ENCODE measurements at regions not wholly inside any gene's neighbourhood (a gene's known extent, or its start where the extent isn't known, plus 50 kb on each side); places are given as distances from the start of the nearest gene placed in this dataset.

GRCh38 chr14:64639340-64639821, 64.8 kb upstream of the PLEKHG3 start:
- Mint-ChIP-seq H3K4me3 (no peak overlapping the region), H3K27ac (no peak overlapping the region), H3K27me3 (peaks cover 27% of the 10 kb centered on the region), H3K9me3 (no peaks in the 10 kb centered on the region), H3K36me3 (ENCODE audit: low read depth) (no peaks in the 10 kb centered on the region), H3K4me1 (peaks cover 4% of the 10 kb centered on the region)
- DNase-seq = no peak
- ChIA-PET CTCF (interaction anchor here (1.0 kb wide), 1 partner anchor 9 kb away, joined by 3 read pairs; no protein-coding TSS in a partner anchor), POLR2A (no interaction called here)

- DNase-seq = no peak
- no peaks in the 10 kb centered on the region for H3K9me3 Mint-ChIP-seq
- CTCF ChIA-PET = interaction anchor here (1.0 kb wide), 1 partner anchor 124 kb away, joined by 3 read pairs; no protein-coding TSS in a partner anchor
- no peaks in the 10 kb centered on the region for H3K36me3 Mint-ChIP-seq (ENCODE audit: low read depth)
- H3K4me3 Mint-ChIP-seq = no peak overlapping the region
- H3K27me3 Mint-ChIP-seq = peaks cover 27% of the 10 kb centered on the region
- H3K27ac Mint-ChIP-seq = no peak overlapping the region
- POLR2A ChIA-PET = no interaction called here
- H3K4me1 Mint-ChIP-seq = peaks cover 4% of the 10 kb centered on the region
Observed at GRCh38 chr14:64640839-64641238, 63.4 kb upstream of the PLEKHG3 start.

- Mint-ChIP-seq H3K27ac (no peak overlapping the region), H3K27me3 (peaks cover 30% of the 10 kb centered on the region), H3K36me3 (ENCODE audit: low read depth) (no peaks in the 10 kb centered on the region), H3K9me3 (no peaks in the 10 kb centered on the region), H3K4me1 (peaks cover 2% of the 10 kb centered on the region), H3K4me3 (no peak overlapping the region)
- CTCF ChIA-PET = interaction anchor here (0.6 kb wide), 1 partner anchor 1124 kb away, joined by 3 read pairs; no protein-coding TSS in a partner anchor
- DNase-seq = no peak
- POLR2A ChIA-PET = no interaction called here
Observed at GRCh38 chr14:64641760-64642159, 62.5 kb upstream of the PLEKHG3 start.

DNA sequence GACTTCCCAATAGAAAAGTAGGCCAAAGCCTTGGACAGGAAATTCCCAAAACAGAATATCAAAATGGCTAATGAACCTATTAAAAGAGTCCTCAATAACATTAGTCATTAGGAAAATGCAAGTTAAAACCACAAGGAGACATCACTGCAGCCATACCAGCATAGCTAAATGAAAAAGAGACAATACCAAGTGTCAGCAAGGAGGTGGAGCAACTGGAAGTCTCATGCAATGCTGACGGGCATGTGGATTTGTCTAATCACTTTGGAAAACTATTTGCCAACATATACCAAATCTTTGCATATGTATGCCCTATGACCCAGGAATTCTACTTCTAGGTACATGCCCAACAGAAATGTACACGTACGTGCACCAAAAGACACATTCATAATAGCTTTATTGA, 60.5 kb upstream of the PLEKHG3 start:
- no peak overlapping the region for H3K4me3 Mint-ChIP-seq
- H3K9me3 Mint-ChIP-seq = no peaks in the 10 kb centered on the region
- POLR2A ChIA-PET = no interaction called here
- no peaks in the 10 kb centered on the region for H3K4me1 Mint-ChIP-seq
- DNase-seq = no peak
- no peaks in the 10 kb centered on the region for H3K36me3 Mint-ChIP-seq (ENCODE audit: low read depth)
- no peak overlapping the region for H3K27ac Mint-ChIP-seq
- CTCF ChIA-PET = interaction anchor here (1.4 kb wide), 1 partner anchor 11 kb away, joined by 3 read pairs; no protein-coding TSS in a partner anchor
- H3K27me3 Mint-ChIP-seq = peaks cover 21% of the 10 kb centered on the region

GRCh38 chr14:64644629-64645028, 59.6 kb upstream of the PLEKHG3 start:
- Mint-ChIP-seq H3K4me3 (no peak overlapping the region), H3K4me1 (no peaks in the 10 kb centered on the region), H3K36me3 (ENCODE audit: low read depth) (no peaks in the 10 kb centered on the region), H3K9me3 (no peaks in the 10 kb centered on the region), H3K27me3 (peaks cover 21% of the 10 kb centered on the region), H3K27ac (no peak overlapping the region)
- no peak for DNase-seq
- ChIA-PET CTCF (interaction anchor here (1.4 to 1.9 kb wide), 2 partner anchors 8 to 10 kb away, joined by 3 to 4 read pairs; no protein-coding TSS in a partner anchor), POLR2A (no interaction called here)

- no peak overlapping the region for H3K27ac Mint-ChIP-seq
- no peaks in the 10 kb centered on the region for H3K36me3 Mint-ChIP-seq (ENCODE audit: low read depth)
- no peak for DNase-seq
- ChIA-PET POLR2A (no interaction called here), CTCF (interaction anchor here (1.9 kb wide), 1 partner anchor 9 kb away, joined by 4 read pairs; no protein-coding TSS in a partner anchor)
- H3K4me3 Mint-ChIP-seq = no peak overlapping the region
- peaks cover 21% of the 10 kb centered on the region for H3K27me3 Mint-ChIP-seq
- no peaks in the 10 kb centered on the region for H3K4me1 Mint-ChIP-seq
- H3K9me3 Mint-ChIP-seq = no peaks in the 10 kb centered on the region
Observed at GRCh38 chr14:64645220-64645892, 58.9 kb upstream of the PLEKHG3 start.

DNA sequence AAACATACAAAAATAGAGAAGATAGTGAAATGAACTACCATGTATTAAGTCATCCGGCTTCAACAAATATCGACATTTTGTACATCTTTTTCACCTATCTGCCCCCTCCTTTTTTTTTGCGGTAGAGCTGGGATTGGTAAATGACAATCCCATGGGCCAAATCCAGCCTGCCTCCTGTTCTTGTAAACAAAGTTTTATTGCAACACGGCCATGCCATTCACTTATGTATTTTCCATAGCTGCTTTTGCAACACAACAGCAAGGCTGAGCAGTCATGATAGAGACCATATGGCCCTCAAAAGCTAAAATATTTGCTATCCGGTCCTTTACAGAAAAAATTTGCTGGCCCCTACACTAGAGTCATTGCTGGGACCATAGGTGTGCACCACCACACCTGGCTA, 58.1 kb upstream of the PLEKHG3 start:
- Mint-ChIP-seq H3K4me3 (no peak overlapping the region), H3K36me3 (ENCODE audit: low read depth) (no peaks in the 10 kb centered on the region), H3K27me3 (peaks cover 17% of the 10 kb centered on the region), H3K27ac (no peak overlapping the region), H3K9me3 (no peaks in the 10 kb centered on the region), H3K4me1 (no peaks in the 10 kb centered on the region)
- DNase-seq = no peak
- ChIA-PET CTCF (interaction anchor here (1.9 kb wide), 1 partner anchor 9 kb away, joined by 4 read pairs; no protein-coding TSS in a partner anchor), POLR2A (no interaction called here)

DNA sequence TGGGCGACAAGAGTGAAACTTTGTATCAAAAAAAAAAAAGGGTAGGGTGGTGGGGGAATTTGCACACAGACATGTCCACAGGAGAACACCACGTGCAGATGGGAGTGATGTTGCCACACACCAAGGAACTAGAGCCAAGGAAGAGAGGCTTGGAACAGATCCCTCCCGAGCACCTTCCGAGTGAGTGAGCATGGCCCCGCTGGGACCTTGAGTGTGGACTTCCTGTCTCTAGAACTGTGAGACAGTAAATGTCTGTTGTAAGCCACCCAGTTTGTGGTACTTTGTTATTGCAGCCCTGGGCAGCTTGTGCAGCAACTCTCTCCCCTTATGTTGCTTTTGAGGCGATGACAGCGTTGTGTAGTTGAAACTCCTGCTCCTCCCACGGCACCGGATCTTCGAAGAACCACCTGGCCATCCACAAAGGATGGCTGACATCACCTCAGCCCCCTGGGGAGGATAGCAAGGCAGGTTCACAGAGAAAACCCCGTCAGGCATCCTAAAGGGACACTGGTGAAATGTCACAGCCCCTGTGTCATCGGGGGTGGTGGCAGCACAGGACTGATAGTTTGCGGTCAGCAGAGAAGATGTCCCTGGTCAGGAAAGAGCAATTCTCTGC, 54.7 kb upstream of the PLEKHG3 start:
- H3K27ac Mint-ChIP-seq = no peak overlapping the region
- H3K4me3 Mint-ChIP-seq = no peak overlapping the region
- no peak for DNase-seq
- H3K4me1 Mint-ChIP-seq = peaks cover 6% of the 10 kb centered on the region
- peaks cover 9% of the 10 kb centered on the region for H3K27me3 Mint-ChIP-seq
- ChIA-PET CTCF (no interaction called here), POLR2A (no interaction called here)
- H3K36me3 Mint-ChIP-seq (ENCODE audit: low read depth) = no peaks in the 10 kb centered on the region
- no peaks in the 10 kb centered on the region for H3K9me3 Mint-ChIP-seq

DNA sequence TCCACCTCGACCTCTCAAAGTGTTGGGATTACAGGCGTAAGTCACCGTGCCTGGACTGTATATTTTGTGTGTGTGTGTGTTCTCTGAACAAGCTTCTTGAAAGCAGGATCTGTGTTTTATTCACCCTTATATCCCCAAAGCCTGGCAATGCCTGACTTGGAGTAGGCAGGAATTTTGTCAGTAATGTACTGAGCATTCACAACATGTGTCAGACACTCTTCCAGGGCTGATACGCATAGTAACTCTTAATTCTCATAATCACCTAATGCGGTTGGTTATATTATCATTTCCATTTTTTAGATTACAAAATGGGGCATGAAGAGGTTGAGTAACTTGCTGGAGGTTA, 50.4 kb upstream of the PLEKHG3 start:
- H3K9me3 Mint-ChIP-seq = no peaks in the 10 kb centered on the region
- peaks cover 12% of the 10 kb centered on the region for H3K27me3 Mint-ChIP-seq
- POLR2A ChIA-PET = no interaction called here
- no peak for DNase-seq
- no peak overlapping the region for H3K27ac Mint-ChIP-seq
- no peaks in the 10 kb centered on the region for H3K36me3 Mint-ChIP-seq (ENCODE audit: low read depth)
- H3K4me3 Mint-ChIP-seq = no peak overlapping the region
- peaks cover 12% of the 10 kb centered on the region for H3K4me1 Mint-ChIP-seq
- CTCF ChIA-PET = interaction anchor here (1.1 kb wide), 1 partner anchor 26 kb away, joined by 3 read pairs; no protein-coding TSS in a partner anchor

DNA sequence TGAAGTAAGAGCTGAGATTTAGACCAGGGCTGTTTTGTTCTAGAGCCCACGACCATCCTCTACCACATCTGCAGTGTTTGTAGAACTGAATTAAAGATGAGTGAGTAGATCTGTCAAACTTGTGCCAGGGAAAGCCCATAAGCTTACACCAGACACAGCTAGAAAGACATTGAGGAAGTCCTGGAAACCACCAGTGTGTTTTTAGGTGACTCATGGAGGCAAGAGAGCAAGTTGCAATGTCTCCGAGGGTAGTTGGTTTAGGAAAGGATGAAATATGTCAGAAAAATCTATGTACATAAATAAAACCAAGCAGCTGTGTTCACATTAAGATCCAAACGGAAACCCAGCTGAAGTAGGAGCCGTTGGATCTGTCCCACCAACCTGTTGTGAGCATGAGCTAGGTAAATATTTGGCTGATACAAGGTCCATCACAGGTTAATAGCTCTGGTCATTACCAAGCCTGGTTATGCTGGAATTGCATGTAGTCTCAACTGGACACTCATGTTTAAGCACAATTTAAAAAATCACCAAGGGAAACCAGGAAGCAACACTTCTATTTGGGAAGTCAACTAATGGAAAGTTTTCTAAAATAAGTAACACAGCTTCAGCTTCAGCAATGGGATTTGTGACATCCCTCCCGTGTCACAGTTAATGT, 49.9 kb upstream of the PLEKHG3 start:
- Mint-ChIP-seq H3K27me3 (peaks cover 17% of the 10 kb centered on the region), H3K36me3 (ENCODE audit: low read depth) (no peaks in the 10 kb centered on the region), H3K4me1 (peaks cover 17% of the 10 kb centered on the region), H3K9me3 (no peaks in the 10 kb centered on the region), H3K27ac (no peak overlapping the region), H3K4me3 (no peak overlapping the region)
- ChIA-PET POLR2A (no interaction called here), CTCF (interaction anchor here (1.1 to 1.3 kb wide), 3 partner anchors 11 to 25 kb away, joined by 3 read pairs; no protein-coding TSS in a partner anchor)
- no peak for DNase-seq
